ENCODE measurements at regions not wholly inside any gene's neighbourhood (a gene's known extent, or its start where the extent isn't known, plus 50 kb on each side); places are given as distances from the start of the nearest gene placed in this dataset.

GRCh38 chr1:65050735-65051134 is 84.4 kb upstream of the JAK1 start:
- TF ChIP-seq CTCF (IDR thresholded peaks at IDR 0.05): no peak

- no peak for TF ChIP-seq CTCF (IDR thresholded peaks at IDR 0.05)
Observed at GRCh38 chr1:65054481-65054880, 88.1 kb upstream of the JAK1 start.

GRCh38 chr1:65055747-65056146 is 89.4 kb upstream of the JAK1 start:
- no peak for TF ChIP-seq CTCF (IDR thresholded peaks at IDR 0.05)

- no peak for TF ChIP-seq CTCF (IDR thresholded peaks at IDR 0.05)
Observed at GRCh38 chr1:65056234-65056633, 89.9 kb upstream of the JAK1 start.

- TF ChIP-seq CTCF (IDR thresholded peaks at IDR 0.05): no peak
Observed at GRCh38 chr1:65056866-65057265, 90.5 kb upstream of the JAK1 start.

GRCh38 chr1:65059930-65060538 is 88.0 kb upstream of the AK4 start:
- TF ChIP-seq CTCF (IDR thresholded peaks at IDR 0.05): peak; percentile 79

GRCh38 chr1:65062339-65062738 is 85.7 kb upstream of the AK4 start:
- TF ChIP-seq CTCF (IDR thresholded peaks at IDR 0.05): no peak

- TF ChIP-seq CTCF (IDR thresholded peaks at IDR 0.05): peak; percentile 47; the same call in 1 of the 2 replicates
Observed at GRCh38 chr1:65063025-65063424, 85.0 kb upstream of the AK4 start.

Measured in LNCAP (cell line).